ENCODE measurements at regions not wholly inside any gene's neighbourhood (a gene's known extent, or its start where the extent isn't known, plus 50 kb on each side); places are given as distances from the start of the nearest gene placed in this dataset.
"Not testable (repeated sequence)": the region's sequence is repeated elsewhere in the genome, so short reads cannot be mapped to it uniquely, and the experiment has no call there.

- Histone ChIP-seq H3K36me3 (replicated peaks) (no peaks in the 10 kb centered on the region), H3K27ac (no peak overlapping the region), H3K4me3 (ENCODE audit: low read depth, low read length) (no peak overlapping the region), H3K27me3 (replicated peaks) (no peaks in the 10 kb centered on the region)
- DNase-seq: no peak
- in situ Hi-C loops (cut with HindIII; ENCODE audit: low pct_ligation_motif_present, low sequenced_read_pairs): no loop called here
- TF ChIP-seq, protein P1, sequence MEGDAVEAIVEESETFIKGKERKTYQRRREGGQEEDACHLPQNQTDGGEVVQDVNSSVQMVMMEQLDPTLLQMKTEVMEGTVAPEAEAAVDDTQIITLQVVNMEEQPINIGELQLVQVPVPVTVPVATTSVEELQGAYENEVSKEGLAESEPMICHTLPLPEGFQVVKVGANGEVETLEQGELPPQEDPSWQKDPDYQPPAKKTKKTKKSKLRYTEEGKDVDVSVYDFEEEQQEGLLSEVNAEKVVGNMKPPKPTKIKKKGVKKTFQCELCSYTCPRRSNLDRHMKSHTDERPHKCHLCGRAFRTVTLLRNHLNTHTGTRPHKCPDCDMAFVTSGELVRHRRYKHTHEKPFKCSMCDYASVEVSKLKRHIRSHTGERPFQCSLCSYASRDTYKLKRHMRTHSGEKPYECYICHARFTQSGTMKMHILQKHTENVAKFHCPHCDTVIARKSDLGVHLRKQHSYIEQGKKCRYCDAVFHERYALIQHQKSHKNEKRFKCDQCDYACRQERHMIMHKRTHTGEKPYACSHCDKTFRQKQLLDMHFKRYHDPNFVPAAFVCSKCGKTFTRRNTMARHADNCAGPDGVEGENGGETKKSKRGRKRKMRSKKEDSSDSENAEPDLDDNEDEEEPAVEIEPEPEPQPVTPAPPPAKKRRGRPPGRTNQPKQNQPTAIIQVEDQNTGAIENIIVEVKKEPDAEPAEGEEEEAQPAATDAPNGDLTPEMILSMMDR (IDR thresholded peaks at IDR 0.05; ENCODE audit: low read depth, low read length, missing control alignments): no peak
Measured at GRCh38 chr14:105742531-105742848, 216.1 kb downstream of the TMEM121 start.

- H3K27ac ChIP-seq; H3K4me3 ChIP-seq (ENCODE audit: low read depth, low read length); H3K27me3 ChIP-seq (replicated peaks); H3K36me3 ChIP-seq (replicated peaks); in situ Hi-C loops (cut with HindIII; ENCODE audit: low pct_ligation_motif_present, low sequenced_read_pairs); DNase-seq: not testable (repeated sequence)
Measured at GRCh38 chr14:105742904-105743701, 216.7 kb downstream of the TMEM121 start.

DNA sequence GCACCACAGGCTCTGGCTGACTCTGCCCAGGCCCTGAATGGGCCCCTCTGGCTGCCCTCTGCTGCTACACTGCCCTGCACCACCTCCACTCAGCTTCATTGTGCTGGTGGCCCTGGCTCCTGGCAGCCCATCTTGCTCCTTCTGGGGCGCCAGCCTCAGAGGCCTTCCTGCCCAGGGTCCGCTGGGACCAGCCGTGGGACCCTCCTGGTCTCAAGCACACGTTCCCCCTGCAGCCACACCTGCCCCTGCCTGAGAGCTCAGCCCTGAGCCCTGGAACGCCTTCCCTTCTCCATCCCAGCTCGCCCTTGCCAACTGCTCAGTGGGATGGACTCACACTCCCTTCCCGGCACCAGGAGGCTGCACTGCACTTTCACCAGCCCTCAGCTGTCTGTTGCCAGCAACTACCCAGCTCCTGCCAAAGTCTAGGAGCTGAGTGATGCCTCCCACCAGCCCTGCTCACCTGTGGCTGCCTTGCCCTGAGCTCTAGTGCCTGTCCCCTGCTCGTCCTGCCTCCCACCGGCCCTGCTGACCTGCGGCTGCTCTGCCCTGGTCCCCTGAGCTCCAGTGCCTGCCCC is 217.9 kb downstream of the TMEM121 start:
- DNase-seq; H3K4me3 ChIP-seq (ENCODE audit: low read depth, low read length); in situ Hi-C loops (cut with HindIII; ENCODE audit: low pct_ligation_motif_present, low sequenced_read_pairs); H3K27me3 ChIP-seq (replicated peaks); H3K27ac ChIP-seq; H3K36me3 ChIP-seq (replicated peaks): not testable (repeated sequence)

DNA sequence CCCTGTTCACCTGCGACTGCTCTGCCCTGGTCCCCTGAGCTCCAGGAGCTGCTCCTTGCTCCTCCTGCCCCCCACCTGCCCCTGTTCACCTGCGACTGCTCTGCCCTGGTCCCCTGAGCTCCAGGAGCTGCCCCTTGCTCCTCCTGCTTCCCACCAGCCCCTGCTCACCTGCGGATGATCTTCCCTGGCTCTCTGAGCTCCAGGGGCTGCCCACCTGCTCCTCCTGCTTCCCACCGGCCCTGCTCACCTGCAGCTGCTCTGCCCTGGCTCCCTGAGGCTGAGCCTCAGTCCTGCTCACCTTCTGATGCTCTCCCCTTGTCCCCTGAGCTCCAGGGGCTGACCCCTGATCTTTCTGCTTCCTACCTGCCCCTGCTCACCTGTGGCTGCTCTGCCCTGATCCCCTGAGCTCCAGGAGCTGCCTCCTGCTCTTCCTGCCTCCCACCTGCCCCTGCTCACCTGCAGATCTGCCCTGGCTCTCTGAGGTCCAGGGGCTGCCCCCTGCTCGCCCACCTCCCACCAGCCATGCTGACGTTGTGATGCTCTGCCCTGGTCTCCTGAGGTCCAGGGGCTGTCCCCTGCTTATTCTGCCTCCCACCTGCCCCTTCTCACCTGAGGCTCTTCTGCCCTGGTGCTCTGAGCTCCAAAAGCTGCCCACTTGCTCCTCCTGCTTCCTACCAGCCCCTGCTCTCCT is 219.2 kb downstream of the TMEM121 start:
- in situ Hi-C loops (cut with HindIII; ENCODE audit: low pct_ligation_motif_present, low sequenced_read_pairs): no loop called here
- Histone ChIP-seq H3K4me3 (ENCODE audit: low read depth, low read length) (no peak overlapping the region), H3K27me3 (replicated peaks) (no peaks in the 10 kb centered on the region), H3K36me3 (replicated peaks) (no peaks in the 10 kb centered on the region), H3K27ac (no peak overlapping the region)
- DNase-seq: no peak
- TF ChIP-seq, protein P1 (IDR thresholded peaks at IDR 0.05; ENCODE audit: low read depth, low read length, missing control alignments): no peak

DNA sequence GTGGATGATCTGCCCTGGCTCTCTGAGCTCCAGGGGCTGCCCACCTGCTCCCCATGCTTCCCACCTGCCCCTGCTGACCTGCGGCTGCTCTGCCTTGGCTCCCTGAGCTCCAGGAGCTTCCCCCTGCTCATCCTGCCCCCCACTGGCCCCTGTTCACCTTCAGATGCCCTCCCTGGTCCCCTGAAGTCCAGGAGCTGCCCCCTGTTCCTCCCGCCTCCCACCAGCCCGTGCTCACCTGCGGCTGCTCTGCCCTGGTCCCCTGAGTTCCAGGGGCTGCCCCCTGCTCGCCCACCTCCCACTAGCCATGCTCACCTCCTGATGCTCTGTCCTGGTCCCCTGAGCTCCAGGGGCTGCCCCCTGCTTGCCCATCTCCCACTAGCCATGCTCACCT is 219.7 kb downstream of the TMEM121 start:
- no peaks in the 10 kb centered on the region for H3K36me3 ChIP-seq (replicated peaks)
- no peaks in the 10 kb centered on the region for H3K27me3 ChIP-seq (replicated peaks)
- H3K4me3 ChIP-seq (ENCODE audit: low read depth, low read length): no peak overlapping the region
- TF ChIP-seq, protein P1 (IDR thresholded peaks at IDR 0.05; ENCODE audit: low read depth, low read length, missing control alignments): no peak
- no peak for DNase-seq
- no peak overlapping the region for H3K27ac ChIP-seq
- in situ Hi-C loops (cut with HindIII; ENCODE audit: low pct_ligation_motif_present, low sequenced_read_pairs): no loop called here

DNA sequence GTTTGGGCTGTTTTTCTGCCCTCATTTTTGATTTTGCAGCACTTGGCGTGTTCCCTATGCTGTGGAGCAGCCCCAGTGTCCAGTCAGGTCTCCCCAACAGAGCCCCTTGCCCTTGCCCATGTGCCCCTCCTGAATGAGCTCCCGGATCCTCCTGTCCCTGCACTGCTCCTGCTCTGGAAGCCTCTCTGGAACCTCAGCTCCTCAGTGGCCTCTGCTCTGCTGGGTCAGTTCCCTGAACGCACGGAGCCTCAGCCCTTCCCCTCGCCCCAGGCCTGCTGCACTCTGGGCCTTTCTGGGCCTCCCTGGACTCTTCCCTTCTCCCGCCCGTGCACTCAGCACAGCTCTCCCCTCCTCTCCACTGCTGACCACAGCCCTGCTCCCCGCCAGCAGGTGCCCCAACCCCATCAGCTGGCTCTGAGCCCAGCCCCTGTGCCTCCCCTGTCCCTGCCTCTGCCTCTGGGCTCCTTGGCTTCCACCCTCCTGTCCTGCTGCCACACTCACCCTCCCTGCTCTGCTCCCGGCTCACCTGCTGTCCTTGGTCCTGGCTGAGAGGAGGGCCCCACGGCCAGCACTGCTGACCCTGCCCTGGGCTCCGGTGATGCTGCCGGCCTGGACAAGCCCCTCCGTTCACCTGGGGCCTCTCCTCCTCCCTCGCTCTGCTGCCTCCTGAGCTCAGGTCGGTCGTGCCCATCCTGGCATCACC is 220.6 kb downstream of the TMEM121 start:
- H3K36me3 ChIP-seq (replicated peaks); DNase-seq; H3K27ac ChIP-seq; H3K27me3 ChIP-seq (replicated peaks); in situ Hi-C loops (cut with HindIII; ENCODE audit: low pct_ligation_motif_present, low sequenced_read_pairs); H3K4me3 ChIP-seq (ENCODE audit: low read depth, low read length): not testable (repeated sequence)

- DNase-seq, H3K27ac ChIP-seq: not testable (repeated sequence)
Measured at GRCh38 chr14:105747503-105748203, 221.3 kb downstream of the TMEM121 start.

More at GRCh38 chr14:105747503-105748203, 221.3 kb downstream of the TMEM121 start:
- H3K4me3 ChIP-seq (ENCODE audit: low read depth, low read length); H3K27me3 ChIP-seq (replicated peaks); H3K36me3 ChIP-seq (replicated peaks); in situ Hi-C loops (cut with HindIII; ENCODE audit: low pct_ligation_motif_present, low sequenced_read_pairs): not testable (repeated sequence)

Data from brain microvascular endothelial cell (primary cell).